ENCODE measurements at regions not wholly inside any gene's neighbourhood (a gene's known extent, or its start where the extent isn't known, plus 50 kb on each side); places are given as distances from the start of the nearest gene placed in this dataset.

GRCh38 chr1:178594133-178594532 lies 81.2 kb downstream of the TEX35 start:
- no peaks in the 10 kb centered on the region; the same call in 1 of the 2 replicates for H3K27me3 Mint-ChIP-seq (ENCODE audit: insufficient read depth)
- no peak for DNase-seq
- no peak overlapping the region for H3K4me3 Mint-ChIP-seq
- H3K27ac Mint-ChIP-seq, result no peak overlapping the region
- TF ChIP-seq CTCF (IDR thresholded peaks at IDR 0.05), result no peak
- H3K36me3 Mint-ChIP-seq (ENCODE audit: low read depth), result peaks cover 6% of the 10 kb centered on the region
- H3K4me1 Mint-ChIP-seq (ENCODE audit: low read depth), result peaks cover 12% of the 10 kb centered on the region
- H3K9me3 Mint-ChIP-seq, result no peaks in the 10 kb centered on the region

- H3K9me3 Mint-ChIP-seq, result no peaks in the 10 kb centered on the region
Measured at GRCh38 chr1:178595491-178595890, 82.6 kb downstream of the TEX35 start.

DNA sequence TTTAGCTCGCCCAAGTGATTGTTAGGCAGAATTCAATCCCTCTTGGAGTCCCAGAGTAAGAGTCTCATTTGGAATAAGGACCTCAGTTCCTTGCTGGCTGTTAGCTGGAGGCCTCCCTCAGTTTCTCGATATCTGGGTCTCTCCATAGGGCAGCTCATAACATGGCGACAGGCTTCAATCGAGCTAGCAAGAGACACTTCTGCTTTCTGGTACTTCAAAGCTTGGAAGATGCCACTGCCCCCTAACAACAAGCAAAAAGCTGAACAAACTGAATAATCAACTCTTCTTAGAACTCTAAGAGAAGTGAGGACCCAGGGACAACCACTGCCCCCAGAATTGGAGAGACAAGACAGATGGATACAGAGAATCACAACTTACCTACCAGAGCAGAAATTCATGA lies 86.2 kb downstream of the TEX35 start:
- H3K4me1 Mint-ChIP-seq (ENCODE audit: low read depth), result 0 out of 2 replicates have a peak, but pooled peaks cover 5% of the 10 kb centered on the region
- no peak for TF ChIP-seq CTCF (IDR thresholded peaks at IDR 0.05)
- H3K36me3 Mint-ChIP-seq (ENCODE audit: low read depth), result peaks cover 6% of the 10 kb centered on the region
- H3K27ac Mint-ChIP-seq, result no peak overlapping the region
- H3K9me3 Mint-ChIP-seq, result no peaks in the 10 kb centered on the region
- no peaks in the 10 kb centered on the region; the same call in 1 of the 2 replicates for H3K27me3 Mint-ChIP-seq (ENCODE audit: insufficient read depth)
- H3K4me3 Mint-ChIP-seq, result no peak overlapping the region
- no peak for DNase-seq

More at GRCh38 chr1:178595491-178595890, 82.6 kb downstream of the TEX35 start:
- no peak for TF ChIP-seq CTCF (IDR thresholded peaks at IDR 0.05)
- H3K27me3 Mint-ChIP-seq (ENCODE audit: insufficient read depth), result no peaks in the 10 kb centered on the region; the same call in 1 of the 2 replicates
- peaks cover 12% of the 10 kb centered on the region for H3K4me1 Mint-ChIP-seq (ENCODE audit: low read depth)
- no peak overlapping the region for H3K4me3 Mint-ChIP-seq
- no peak overlapping the region for H3K27ac Mint-ChIP-seq
- no peak for DNase-seq
- peaks cover 6% of the 10 kb centered on the region for H3K36me3 Mint-ChIP-seq (ENCODE audit: low read depth)

DNA sequence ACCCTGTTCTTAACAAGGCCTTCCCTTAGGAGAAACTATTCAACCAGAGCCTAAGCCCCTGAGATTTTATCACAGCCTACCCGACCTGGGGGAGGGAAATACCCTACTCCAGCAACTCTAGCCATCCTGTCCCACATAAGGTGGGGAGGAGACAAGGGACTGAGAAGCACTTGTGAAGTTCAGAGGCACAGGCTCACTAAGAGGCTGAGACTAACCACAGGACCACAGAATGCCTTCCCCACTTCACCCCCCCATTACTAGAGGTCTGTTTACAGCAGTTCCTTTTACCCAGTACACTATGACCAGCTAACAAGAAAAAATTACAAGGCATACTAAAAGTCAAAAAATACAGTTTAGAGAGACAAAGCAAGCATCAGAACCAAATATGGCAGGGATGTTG lies 86.8 kb downstream of the TEX35 start:
- no peak for DNase-seq
- Mint-ChIP-seq H3K9me3 (no peaks in the 10 kb centered on the region), H3K4me3 (no peak overlapping the region), H3K27ac (no peak overlapping the region), H3K4me1 (ENCODE audit: low read depth) (0 out of 2 replicates have a peak, but pooled peaks cover 5% of the 10 kb centered on the region), H3K36me3 (ENCODE audit: low read depth) (peaks cover 6% of the 10 kb centered on the region), H3K27me3 (ENCODE audit: insufficient read depth) (no peaks in the 10 kb centered on the region; the same call in none of the 2 replicates)
- no peak for TF ChIP-seq CTCF (IDR thresholded peaks at IDR 0.05)

GRCh38 chr1:178603926-178604325 lies 91.0 kb downstream of the TEX35 start:
- H3K4me1 Mint-ChIP-seq (ENCODE audit: low read depth), result peaks cover 38% of the 10 kb centered on the region
- no peaks in the 10 kb centered on the region; the same call in none of the 2 replicates for H3K27me3 Mint-ChIP-seq (ENCODE audit: insufficient read depth)
- DNase-seq, result no peak
- no peaks in the 10 kb centered on the region for H3K9me3 Mint-ChIP-seq
- H3K36me3 Mint-ChIP-seq (ENCODE audit: low read depth), result no peaks in the 10 kb centered on the region
- H3K27ac Mint-ChIP-seq, result no peak overlapping the region
- no peak overlapping the region for H3K4me3 Mint-ChIP-seq
- TF ChIP-seq CTCF (IDR thresholded peaks at IDR 0.05), result no peak

GRCh38 chr1:178606839-178607238 lies 93.9 kb downstream of the TEX35 start:
- no peak for DNase-seq
- peak overlapping the region; percentile 95; the same call in 1 of the 2 replicates for H3K27ac Mint-ChIP-seq
- no peaks in the 10 kb centered on the region for H3K36me3 Mint-ChIP-seq (ENCODE audit: low read depth)
- peaks cover 59% of the 10 kb centered on the region for H3K4me1 Mint-ChIP-seq (ENCODE audit: low read depth)
- H3K27me3 Mint-ChIP-seq (ENCODE audit: insufficient read depth), result no peaks in the 10 kb centered on the region; the same call in 1 of the 2 replicates
- H3K4me3 Mint-ChIP-seq, result no peak overlapping the region
- no peak for TF ChIP-seq CTCF (IDR thresholded peaks at IDR 0.05)
- H3K9me3 Mint-ChIP-seq, result no peaks in the 10 kb centered on the region
